CD4-positive, alpha-beta T cell (primary cell): ENCODE measurements at regions not wholly inside any gene's neighbourhood (a gene's known extent, or its start where the extent isn't known, plus 50 kb on each side); places are given as distances from the start of the nearest gene placed in this dataset.

Experiments
- ATAC-seq: fragments of 200-7000 bp; cut with Tn5 transposase; one replicate; pipeline ENCODE4 v1.10.0; 2022; ENCODE audit warnings: mild to moderate bottlenecking; ENCODE audit not compliant: poor library complexity
- CTCF ChIA-PET: fragments of 350-600 bp; sonication (Branson Sonifier 250); formaldehyde crosslinking; loops from one replicate; lab custom pipeline; 2021; ENCODE audit warnings: antibody characterized with exemption, inconsistent platforms; lab: Charles Lee
- POLR2A ChIA-PET: fragments of 350-600 bp; sonication (Branson Sonifier 250); formaldehyde crosslinking; loops from one replicate; lab custom pipeline; 2021; ENCODE audit warnings: antibody characterized with exemption, inconsistent platforms; lab: Charles Lee
- DNase-seq, 14 experiments: peaks; one replicate each; pipeline ENCODE4 v3.0.0-alpha.2; 2013 to 2020; ENCODE audit warnings: mixed read lengths in 2 of 14
- H3K27ac ChIP-seq, 2 donors: one replicate each; pipeline versions ENCODE4 v1.5.1 to v1.7.0; 2013; ENCODE audit warnings: low read length in 2 of 2, low read depth in 1 of 2, mild to moderate bottlenecking in 1 of 2
- H3K27me3 ChIP-seq, 2 experiments: 1 replicate in 1 of 2; 2 replicates in 1 of 2; pipeline versions ENCODE4 v1.6.1 to v1.7.0; 2013; ENCODE audit warnings: low read length in 2 of 2, control low read depth in 1 of 2, mild to moderate bottlenecking in 1 of 2, moderate library complexity in 1 of 2; ENCODE audit not compliant: insufficient read depth in 2 of 2, control insufficient read depth in 1 of 2
- H3K36me3 ChIP-seq: one replicate; pipeline ENCODE4 v1.6.1; 2013; ENCODE audit warnings: low read length, control low read depth; ENCODE audit not compliant: insufficient read depth
- H3K4me1 ChIP-seq: one replicate; pipeline ENCODE4 v1.6.1; 2013; ENCODE audit warnings: low read length, control low read depth; ENCODE audit not compliant: insufficient read depth
- H3K4me3 ChIP-seq: one replicate; pipeline ENCODE4 v1.5.1; 2013; ENCODE audit warnings: mild to moderate bottlenecking, low read length, moderate library complexity
- H3K9me3 ChIP-seq, 2 experiments: 1 replicate in 1 of 2; 2 replicates in 1 of 2; pipeline versions ENCODE4 v1.6.1 to v1.7.0; 2013; ENCODE audit warnings: low read length in 2 of 2, mild to moderate bottlenecking in 2 of 2, control low read depth in 1 of 2, moderate library complexity in 1 of 2; ENCODE audit not compliant: control insufficient read depth in 1 of 2, insufficient read depth in 1 of 2
- H3K27ac Mint-ChIP-seq: one replicate; pipeline ENCODE4 v1.8.0; 2020; ENCODE audit warnings: mixed read lengths
- H3K27me3 Mint-ChIP-seq: one replicate; pipeline ENCODE4 v1.8.0; 2021; ENCODE audit warnings: mixed read lengths
- H3K36me3 Mint-ChIP-seq: one replicate; pipeline ENCODE4 v1.8.0; 2021; ENCODE audit warnings: low read depth, mixed read lengths
- H3K4me1 Mint-ChIP-seq: one replicate; pipeline ENCODE4 v1.8.0; 2021; ENCODE audit warnings: low read depth, mixed read lengths
- H3K4me3 Mint-ChIP-seq: one replicate; pipeline ENCODE4 v1.8.0; 2020; ENCODE audit warnings: mild to moderate bottlenecking, mixed read lengths
- H3K9me3 Mint-ChIP-seq: one replicate; pipeline ENCODE4 v1.8.0; 2020; ENCODE audit warnings: mixed read lengths
- intact Hi-C, 2 experiments: fragments of 100-400 bp; cut with DNase I in 1 of 2; cut with micrococcal nuclease in 1 of 2; formaldehyde crosslinking; loops; one replicate each; pipeline versions ENCODE4 v1.15.1 to v1.9.0; 2023 to 2025; cut with DNase I, micrococcal nuclease
- TF ChIP-seq, protein P1 (sequence below): fragments of 200-600 bp; IDR thresholded peaks from one replicate; pipeline ENCODE4 v1.8.0; 2022; ENCODE audit warnings: antibody characterized with exemption, mild to moderate bottlenecking

DNA sequence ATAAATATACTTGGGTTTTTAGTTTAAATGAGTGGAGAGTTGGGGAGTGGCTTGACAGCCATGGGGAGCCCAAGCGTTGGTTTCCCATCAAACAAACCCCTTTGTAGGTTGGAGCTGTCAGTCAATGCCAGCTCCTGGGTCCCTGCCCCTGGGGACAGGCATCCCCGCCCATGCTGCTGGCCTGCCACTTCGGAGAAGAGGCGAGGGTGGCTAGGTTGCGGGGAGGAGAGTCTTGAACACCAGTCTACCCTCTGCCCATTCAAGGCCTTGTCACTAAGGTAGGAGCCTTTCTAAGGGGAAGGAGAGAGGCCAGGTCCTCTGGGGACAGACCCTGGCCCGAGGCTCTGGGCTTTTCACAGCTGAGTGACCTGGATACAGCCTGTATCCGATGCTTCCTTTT is 211.9 kb upstream of the CADM1 start:
- Mint-ChIP-seq H3K4me3 (no peak overlapping the region), H3K36me3 (no peaks in the 10 kb centered on the region), H3K4me1 (no peaks in the 10 kb centered on the region), H3K27me3 (no peaks in the 10 kb centered on the region), H3K27ac (no peak overlapping the region), H3K9me3 (no peaks in the 10 kb centered on the region)
- no peak overlapping the region for H3K27ac ChIP-seq
- DNase-seq (no peak), ATAC-seq (no peak)
- intact Hi-C loops: no loop called here
- no peaks in the 10 kb centered on the region for H3K27me3 ChIP-seq
- ChIA-PET POLR2A (no interaction called here), CTCF (no interaction called here)
- peaks cover 0 to 24% of the 10 kb centered on the region in 2 experiments for H3K9me3 ChIP-seq
- no peaks in the 10 kb centered on the region for H3K36me3 ChIP-seq
- TF ChIP-seq, protein P1, sequence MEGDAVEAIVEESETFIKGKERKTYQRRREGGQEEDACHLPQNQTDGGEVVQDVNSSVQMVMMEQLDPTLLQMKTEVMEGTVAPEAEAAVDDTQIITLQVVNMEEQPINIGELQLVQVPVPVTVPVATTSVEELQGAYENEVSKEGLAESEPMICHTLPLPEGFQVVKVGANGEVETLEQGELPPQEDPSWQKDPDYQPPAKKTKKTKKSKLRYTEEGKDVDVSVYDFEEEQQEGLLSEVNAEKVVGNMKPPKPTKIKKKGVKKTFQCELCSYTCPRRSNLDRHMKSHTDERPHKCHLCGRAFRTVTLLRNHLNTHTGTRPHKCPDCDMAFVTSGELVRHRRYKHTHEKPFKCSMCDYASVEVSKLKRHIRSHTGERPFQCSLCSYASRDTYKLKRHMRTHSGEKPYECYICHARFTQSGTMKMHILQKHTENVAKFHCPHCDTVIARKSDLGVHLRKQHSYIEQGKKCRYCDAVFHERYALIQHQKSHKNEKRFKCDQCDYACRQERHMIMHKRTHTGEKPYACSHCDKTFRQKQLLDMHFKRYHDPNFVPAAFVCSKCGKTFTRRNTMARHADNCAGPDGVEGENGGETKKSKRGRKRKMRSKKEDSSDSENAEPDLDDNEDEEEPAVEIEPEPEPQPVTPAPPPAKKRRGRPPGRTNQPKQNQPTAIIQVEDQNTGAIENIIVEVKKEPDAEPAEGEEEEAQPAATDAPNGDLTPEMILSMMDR: no peak
- no peak overlapping the region for H3K4me3 ChIP-seq
- no peaks in the 10 kb centered on the region for H3K4me1 ChIP-seq

DNA sequence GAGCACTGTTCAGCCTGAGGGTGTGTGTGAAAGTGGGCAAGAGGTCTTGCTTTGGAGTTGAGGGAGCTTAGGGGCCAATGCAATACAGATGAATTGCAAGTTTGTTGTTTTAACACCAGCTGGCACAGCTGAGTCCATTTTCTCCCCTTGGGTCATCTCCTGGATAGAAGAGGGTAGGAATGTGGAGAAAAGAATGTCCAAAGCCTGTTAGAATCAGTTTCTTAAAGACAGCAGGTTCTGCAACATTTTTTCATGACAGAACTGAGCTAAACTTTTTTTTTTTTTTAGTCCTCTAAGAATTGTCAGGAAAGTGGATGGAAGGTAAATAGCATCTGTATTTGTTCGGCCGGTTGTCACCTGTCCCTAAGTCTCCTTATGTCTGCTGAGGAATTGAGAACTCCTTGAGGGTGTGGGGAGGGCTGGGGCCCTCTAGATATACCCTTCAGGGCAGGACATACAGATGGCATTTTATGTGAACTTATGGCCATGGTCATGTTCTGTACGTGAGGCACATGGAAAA is 211.1 kb upstream of the CADM1 start:
- ChIA-PET CTCF (no interaction called here), POLR2A (no interaction called here)
- Histone ChIP-seq H3K27ac (no peak overlapping the region), H3K4me1 (no peaks in the 10 kb centered on the region), H3K9me3 (peaks cover 0 to 28% of the 10 kb centered on the region in 2 experiments), H3K27me3 (no peaks in the 10 kb centered on the region), H3K36me3 (no peaks in the 10 kb centered on the region), H3K4me3 (no peak overlapping the region)
- no peak for ATAC-seq
- no peak for DNase-seq
- Mint-ChIP-seq H3K36me3 (no peaks in the 10 kb centered on the region), H3K27ac (no peak overlapping the region), H3K27me3 (no peaks in the 10 kb centered on the region), H3K4me3 (no peak overlapping the region), H3K4me1 (no peaks in the 10 kb centered on the region), H3K9me3 (no peaks in the 10 kb centered on the region)
- intact Hi-C loops: no loop called here
- TF ChIP-seq, protein P1: no peak

DNA sequence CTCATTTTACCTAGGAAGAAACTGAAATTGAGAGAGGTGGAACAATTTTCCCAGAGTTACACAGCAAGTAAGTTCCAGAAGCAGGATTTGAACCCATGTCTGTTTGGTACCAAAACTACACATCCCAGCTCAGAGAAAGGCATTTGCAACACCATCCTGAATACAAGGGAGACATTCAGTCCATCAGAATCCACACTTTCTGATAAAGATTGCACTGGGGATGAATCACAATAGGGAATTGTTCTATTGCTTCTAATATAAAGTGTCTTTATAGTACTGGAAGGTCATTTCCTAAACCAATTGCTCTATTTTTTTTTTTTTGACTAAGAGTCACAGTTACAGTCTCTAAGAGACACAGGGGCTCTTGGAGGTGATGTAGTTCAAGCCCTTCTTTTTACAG is 208.1 kb upstream of the CADM1 start:
- DNase-seq (no peak), ATAC-seq (no peak)
- H3K4me3 Mint-ChIP-seq: no peak overlapping the region
- Histone ChIP-seq H3K27me3 (no peaks in the 10 kb centered on the region), H3K36me3 (no peaks in the 10 kb centered on the region), H3K4me1 (no peaks in the 10 kb centered on the region), H3K4me3 (no peak overlapping the region), H3K9me3 (peaks cover 0 to 16% of the 10 kb centered on the region in 2 experiments), H3K27ac (no peak overlapping the region)
- POLR2A ChIA-PET: no interaction called here
- no peak overlapping the region for H3K27ac Mint-ChIP-seq
- CTCF ChIA-PET: no interaction called here
- H3K36me3 Mint-ChIP-seq: no peaks in the 10 kb centered on the region
- no peaks in the 10 kb centered on the region for H3K9me3 Mint-ChIP-seq
- TF ChIP-seq, protein P1: no peak
- intact Hi-C loops: no loop called here
- H3K4me1 Mint-ChIP-seq: no peaks in the 10 kb centered on the region
- no peaks in the 10 kb centered on the region for H3K27me3 Mint-ChIP-seq
